C4-2B (cell line): ENCODE measurements at regions not wholly inside any gene's neighbourhood (a gene's known extent, or its start where the extent isn't known, plus 50 kb on each side); places are given as distances from the start of the nearest gene placed in this dataset.

Source experiments
- CTCF ChIP-seq: fragments of 450-650 bp; conservative IDR thresholded peaks from 2 replicates; pipeline ENCODE4 v1.5.1; 2017; ENCODE audit warnings: mild to moderate bottlenecking
- ZFX ChIP-seq: fragments of 450-650 bp; IDR thresholded peaks from 2 replicates; pipeline ENCODE4 v1.6.1; 2017

- TF ChIP-seq CTCF = no peak
- no peak for TF ChIP-seq ZFX
Observed at GRCh38 chr12:93116632-93117031, 187.5 kb upstream of the EEA1 start.
